ENCODE measurements at regions not wholly inside any gene's neighbourhood (a gene's known extent, or its start where the extent isn't known, plus 50 kb on each side); places are given as distances from the start of the nearest gene placed in this dataset.
A peak's percentile ranks its signal among the peaks of the same experiment; 100 is the strongest.

DNA sequence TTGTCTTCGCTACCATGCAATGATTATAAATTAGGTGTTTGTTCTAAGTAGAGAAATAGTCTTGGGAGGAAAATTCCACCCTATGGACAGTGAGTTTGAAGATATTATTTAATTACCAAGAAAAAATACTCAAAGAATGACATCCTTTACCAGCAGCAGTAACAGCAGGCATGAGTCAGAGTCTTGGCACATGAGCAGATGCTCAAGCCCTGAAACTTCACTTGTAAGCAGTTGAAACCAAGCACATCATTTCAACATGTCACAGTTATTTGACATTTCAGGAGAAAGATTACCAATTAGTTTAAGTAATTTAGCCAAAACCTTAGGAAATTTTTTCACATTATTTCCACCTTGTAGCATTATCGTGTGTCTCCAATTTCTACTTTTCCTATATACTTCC lies 99.2 kb downstream of the C12orf50 start:
- no peak for DNase-seq

GRCh38 chr12:87929346-87929745 lies 99.9 kb downstream of the C12orf50 start:
- no peak for DNase-seq

DNA sequence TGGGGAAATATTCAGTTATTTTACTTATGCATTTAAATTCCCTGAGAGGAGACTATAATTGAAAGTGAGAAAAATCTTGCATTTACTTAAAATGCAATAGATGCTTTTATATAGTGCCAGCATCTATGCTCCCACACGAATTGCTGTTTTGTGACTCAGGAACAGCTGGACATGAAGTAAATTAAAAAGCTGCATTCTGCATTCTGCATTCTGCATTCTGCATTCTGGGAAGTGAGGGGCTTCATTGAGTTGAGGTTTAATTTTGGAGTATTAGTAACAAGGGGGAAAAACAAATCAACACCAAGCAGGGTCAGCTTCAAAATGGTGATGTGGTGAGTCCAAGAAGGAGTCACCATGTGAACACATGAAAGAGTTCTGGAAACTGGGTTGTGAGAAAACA lies 101.2 kb downstream of the C12orf50 start:
- DNase-seq: no peak

DNA sequence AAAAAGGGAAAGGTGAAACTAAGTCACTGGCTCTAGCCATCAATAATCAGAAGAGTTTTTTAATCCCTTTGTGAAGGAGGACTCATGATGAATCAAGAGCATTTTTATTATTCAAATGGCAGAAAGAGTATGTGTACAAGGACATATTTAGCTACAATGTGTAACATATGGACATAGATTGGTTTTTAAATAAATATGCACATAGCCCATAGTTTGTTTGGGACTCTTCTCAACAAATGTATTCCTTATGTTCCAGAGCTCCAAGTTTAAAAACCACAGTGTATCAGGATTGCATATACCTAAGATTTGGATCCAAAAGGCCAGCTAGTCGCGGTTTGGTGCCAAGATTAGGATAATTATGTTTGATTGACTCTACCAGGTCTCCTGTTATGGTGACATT lies 104.2 kb downstream of the C12orf50 start:
- no peak for DNase-seq

DNA sequence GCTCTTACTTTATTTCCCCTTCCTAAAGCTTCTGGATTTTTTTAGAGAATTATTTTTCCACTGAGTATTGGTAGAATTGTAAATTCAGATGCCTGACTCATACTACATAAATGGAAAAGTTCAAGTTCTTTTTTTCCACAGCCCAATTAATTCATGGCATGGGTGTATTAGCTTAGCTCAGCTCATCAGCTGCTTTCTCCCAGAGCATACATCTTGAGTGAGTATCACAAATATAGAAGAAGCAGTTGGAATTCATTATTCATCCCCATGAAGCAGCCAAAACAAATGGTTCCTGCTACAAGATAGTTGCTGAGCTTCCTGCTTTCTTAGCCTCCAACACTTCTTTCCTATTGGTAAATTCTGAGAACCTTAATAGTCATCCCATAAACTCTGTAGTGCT lies 105.1 kb downstream of the C12orf50 start:
- DNase-seq: no peak

- DNase-seq: no peak
Measured at GRCh38 chr12:87923361-87923760, 105.8 kb downstream of the C12orf50 start.

GRCh38 chr12:87922736-87923135 lies 106.5 kb downstream of the C12orf50 start:
- DNase-seq: no peak

GRCh38 chr12:87921621-87922020 lies 107.6 kb downstream of the C12orf50 start:
- DNase-seq: no peak

DNA sequence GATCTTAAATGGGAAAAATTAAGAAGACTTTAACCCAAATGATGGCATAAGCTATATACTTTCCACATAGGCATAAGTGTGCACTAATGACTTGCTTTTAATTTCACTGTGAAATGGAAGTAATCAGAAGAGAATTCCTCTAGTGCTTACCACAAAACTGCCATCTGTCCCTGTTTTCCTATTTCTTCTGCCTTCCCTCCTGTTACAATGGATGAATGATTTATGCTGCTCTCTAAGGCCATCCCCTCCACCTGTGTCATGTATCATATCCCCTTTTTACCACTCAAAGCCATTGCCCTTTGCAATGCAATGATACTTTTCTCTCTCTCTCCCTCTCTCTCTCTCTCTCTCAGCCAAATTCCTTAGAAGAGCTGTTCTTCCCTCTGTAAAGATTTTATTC lies 109.1 kb downstream of the C12orf50 start:
- DNase-seq: no peak

DNA sequence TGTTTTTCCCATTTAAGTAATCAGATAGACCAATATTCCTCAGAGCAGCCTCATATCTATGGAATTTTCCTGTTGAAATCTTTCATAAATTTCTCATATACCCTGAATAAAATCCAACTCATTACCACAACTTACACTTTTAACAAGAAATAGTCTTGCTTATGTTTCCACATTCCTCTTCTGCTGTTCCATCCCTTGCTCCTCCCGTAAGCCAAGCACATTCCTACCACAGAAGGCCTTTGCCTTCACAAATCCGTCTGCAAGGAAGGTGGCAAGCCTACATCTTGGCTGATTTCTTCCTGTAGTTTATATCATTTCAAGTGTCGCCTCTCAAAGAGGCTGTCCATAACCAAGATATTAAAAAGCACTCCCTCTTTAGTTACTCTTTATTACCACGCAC lies 127.7 kb downstream of the C12orf50 start:
- no peak for DNase-seq

- no peak for DNase-seq
Measured at GRCh38 chr12:87897662-87898061, 131.5 kb downstream of the C12orf50 start.

- no peak for DNase-seq
Measured at GRCh38 chr12:87883806-87884205, 145.4 kb downstream of the C12orf50 start.

GRCh38 chr12:87879141-87879540 lies 150.1 kb downstream of the C12orf50 start:
- no peak for DNase-seq

- DNase-seq: no peak
Measured at GRCh38 chr12:87870493-87871460, 158.4 kb downstream of the C12orf50 start.

DNA sequence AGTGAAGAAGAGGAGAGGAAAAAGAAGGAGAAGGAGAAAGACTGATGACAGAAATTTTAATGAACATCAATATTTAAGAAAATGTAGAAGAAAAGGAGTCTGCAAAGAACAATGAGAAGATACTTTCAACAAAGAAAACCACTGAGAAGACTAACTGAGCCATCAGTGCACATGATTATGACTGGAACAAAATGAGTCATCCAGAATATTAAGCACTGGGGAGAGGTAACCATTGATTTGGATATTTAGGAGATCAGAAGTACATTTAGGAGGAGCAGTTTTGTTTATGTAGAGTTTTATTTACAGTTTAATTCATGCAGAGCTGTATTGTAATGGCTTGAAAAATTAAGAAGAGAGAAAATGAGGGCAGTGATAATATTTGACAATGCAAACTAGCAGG lies 159.1 kb downstream of the C12orf50 start:
- no peak for DNase-seq

DNA sequence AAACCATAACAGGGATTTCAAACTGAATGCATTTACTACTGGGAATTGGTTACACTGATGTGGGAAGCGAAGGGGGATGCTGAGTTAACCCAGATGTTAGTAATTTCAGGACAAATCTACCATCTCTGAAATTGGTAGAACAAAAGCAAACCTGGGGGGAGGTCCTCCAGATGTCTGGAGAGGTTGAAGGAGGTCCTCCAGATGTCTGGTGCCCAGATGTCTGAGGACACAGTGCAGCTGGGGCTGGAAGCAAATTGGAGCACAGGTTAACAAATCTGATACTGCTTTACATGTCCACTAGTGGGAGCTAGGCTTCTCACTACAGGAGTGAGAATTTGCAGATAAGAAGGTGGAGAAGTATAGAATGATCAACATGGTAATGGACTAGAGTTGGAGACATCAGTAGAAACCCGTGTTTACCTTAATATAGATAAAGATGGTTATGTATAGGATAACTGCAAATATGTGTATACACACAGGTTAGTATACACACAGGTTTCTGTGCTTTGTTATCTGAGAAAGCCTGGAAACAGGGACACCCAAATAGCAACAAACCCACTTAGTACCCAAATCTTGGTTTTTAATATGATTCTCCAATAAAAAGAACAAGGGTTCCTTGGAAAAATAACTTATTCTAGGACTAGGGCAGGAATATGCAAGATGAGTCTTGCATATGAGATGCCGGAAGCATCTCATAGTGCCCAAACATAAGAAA lies 162.5 kb downstream of the C12orf50 start:
- no peak for DNase-seq

- DNase-seq: no peak
Measured at GRCh38 chr12:87861791-87862190, 167.4 kb downstream of the C12orf50 start.

DNA sequence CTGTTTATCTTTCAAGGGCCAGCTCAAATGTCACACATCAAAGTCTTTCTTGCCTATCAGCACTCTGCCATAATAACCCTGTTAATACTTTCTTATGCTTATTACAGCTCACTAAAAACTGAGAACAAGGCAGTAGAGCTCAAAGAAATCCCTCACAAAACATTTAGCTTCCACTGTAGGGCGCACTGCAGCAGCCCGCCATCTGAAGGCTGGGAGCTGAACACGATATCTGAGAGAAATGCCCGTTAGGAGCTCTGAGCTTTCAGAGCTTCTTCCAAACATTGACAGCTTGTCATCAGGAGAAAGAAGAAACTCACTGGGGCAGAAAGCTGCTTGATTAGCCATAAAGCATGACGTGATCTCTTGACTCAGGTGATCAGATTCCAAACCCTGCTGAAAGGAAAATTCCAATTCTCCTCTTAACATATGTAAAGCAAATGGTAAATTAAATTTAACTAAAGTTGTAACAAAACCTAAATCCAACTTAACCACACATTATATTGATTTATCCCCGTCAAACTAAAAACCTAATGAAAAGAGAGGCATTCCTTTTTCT lies 175.7 kb downstream of the C12orf50 start:
- no peak for DNase-seq

DNA sequence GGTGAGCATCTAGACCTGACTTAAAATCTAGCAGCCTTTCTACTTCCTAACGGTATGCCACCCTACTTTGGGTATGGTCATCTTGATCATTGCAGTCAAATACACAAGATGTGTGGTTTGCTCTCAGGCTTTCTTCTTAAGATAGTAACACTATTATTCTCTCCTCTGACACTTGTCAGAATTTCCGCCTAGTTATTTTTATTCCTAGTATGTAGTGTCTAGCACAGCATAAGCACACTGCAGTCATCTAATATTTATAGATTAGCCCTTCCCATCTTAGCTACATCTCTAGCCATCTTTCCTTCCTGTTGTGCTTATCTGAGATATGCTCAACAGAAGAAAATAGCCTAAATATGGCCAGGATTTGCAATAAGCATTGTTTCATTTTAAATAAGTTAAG lies 180.1 kb downstream of the C12orf50 start:
- no peak for DNase-seq

- peak; percentile 47 to 52 for DNase-seq
Measured at GRCh38 chr12:87848248-87848868, 180.8 kb downstream of the C12orf50 start.

- peak in 1 of 2 experiments; percentile 5 for DNase-seq
Measured at GRCh38 chr12:87847147-87847546, 182.1 kb downstream of the C12orf50 start.

GRCh38 chr12:87846045-87846444 lies 183.2 kb downstream of the C12orf50 start:
- no peak for DNase-seq

DNA sequence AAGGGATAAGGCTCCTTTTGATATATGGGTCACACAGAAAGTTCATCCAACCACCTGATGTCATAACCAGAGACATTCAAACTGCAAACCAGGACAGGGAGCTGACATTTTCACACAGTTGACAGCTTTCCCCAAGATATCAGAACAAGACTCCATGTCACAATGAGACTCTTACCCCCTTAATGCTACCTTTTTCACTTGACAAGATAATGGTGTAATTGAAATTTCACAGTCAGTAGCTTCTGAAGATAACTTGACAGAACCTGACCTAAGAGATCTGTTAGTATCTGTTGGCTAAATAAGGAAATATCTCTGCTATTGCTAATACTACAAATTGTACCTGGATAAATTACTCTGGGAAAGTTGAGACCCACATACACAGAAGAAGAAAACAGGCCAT lies 187.3 kb downstream of the C12orf50 start:
- no peak for DNase-seq
